ENCODE measurements at regions not wholly inside any gene's neighbourhood (a gene's known extent, or its start where the extent isn't known, plus 50 kb on each side); places are given as distances from the start of the nearest gene placed in this dataset.
"Not testable (repeated sequence)": the region's sequence is repeated elsewhere in the genome, so short reads cannot be mapped to it uniquely, and the experiment has no call there.

GRCh38 chr6:16018626-16019025 lies 110.3 kb upstream of the MYLIP start:
- no peaks in the 10 kb centered on the region for H3K36me3 Mint-ChIP-seq (ENCODE audit: insufficient read depth)
- H3K4me1 Mint-ChIP-seq (ENCODE audit: low read depth) = no peaks in the 10 kb centered on the region
- no peak overlapping the region for H3K4me3 Mint-ChIP-seq (ENCODE audit: low read depth)
- DNase-seq (ENCODE audit: low spot score, unreplicated experiment) = no peak
- H3K9me3 Mint-ChIP-seq (ENCODE audit: low read depth) = peaks cover 3% of the 10 kb centered on the region
- H3K27ac Mint-ChIP-seq = no peak overlapping the region
- TF ChIP-seq CTCF (IDR thresholded peaks at IDR 0.05; ENCODE audit: unreplicated experiment) = no peak
- H3K27me3 Mint-ChIP-seq = peaks cover under 1% of the 10 kb centered on the region

- not testable (repeated sequence) for H3K9me3 Mint-ChIP-seq (ENCODE audit: low read depth); H3K36me3 Mint-ChIP-seq (ENCODE audit: insufficient read depth); H3K27me3 Mint-ChIP-seq; H3K4me1 Mint-ChIP-seq (ENCODE audit: low read depth); DNase-seq (ENCODE audit: low spot score, unreplicated experiment); H3K4me3 Mint-ChIP-seq (ENCODE audit: low read depth); H3K27ac Mint-ChIP-seq
These were observed 114.6 kb upstream of the MYLIP start for GRCh38 chr6:16014325-16014724.

GRCh38 chr6:16007146-16007545 lies 121.7 kb upstream of the MYLIP start:
- no peak for DNase-seq (ENCODE audit: low spot score, unreplicated experiment)
- Mint-ChIP-seq H3K27ac (no peak overlapping the region), H3K4me1 (ENCODE audit: low read depth) (no peaks in the 10 kb centered on the region), H3K9me3 (ENCODE audit: low read depth) (no peaks in the 10 kb centered on the region), H3K4me3 (ENCODE audit: low read depth) (no peak overlapping the region), H3K27me3 (peaks cover 41% of the 10 kb centered on the region), H3K36me3 (ENCODE audit: insufficient read depth) (no peaks in the 10 kb centered on the region)
- TF ChIP-seq CTCF (IDR thresholded peaks at IDR 0.05; ENCODE audit: unreplicated experiment) = no peak

- no peak for DNase-seq (ENCODE audit: low spot score, unreplicated experiment)
- H3K27me3 Mint-ChIP-seq = peaks cover 41% of the 10 kb centered on the region
- no peak for TF ChIP-seq CTCF (IDR thresholded peaks at IDR 0.05; ENCODE audit: unreplicated experiment)
- H3K4me3 Mint-ChIP-seq (ENCODE audit: low read depth) = no peak overlapping the region
- no peaks in the 10 kb centered on the region for H3K36me3 Mint-ChIP-seq (ENCODE audit: insufficient read depth)
- H3K9me3 Mint-ChIP-seq (ENCODE audit: low read depth) = no peaks in the 10 kb centered on the region
- H3K27ac Mint-ChIP-seq = no peak overlapping the region
- no peaks in the 10 kb centered on the region for H3K4me1 Mint-ChIP-seq (ENCODE audit: low read depth)
These were observed 122.2 kb upstream of the MYLIP start for GRCh38 chr6:16006681-16007080.

GRCh38 chr6:16004934-16005679 lies 123.8 kb upstream of the MYLIP start:
- Mint-ChIP-seq H3K27ac (no peak overlapping the region), H3K36me3 (ENCODE audit: insufficient read depth) (no peaks in the 10 kb centered on the region), H3K4me3 (ENCODE audit: low read depth) (no peak overlapping the region), H3K4me1 (ENCODE audit: low read depth) (no peaks in the 10 kb centered on the region), H3K27me3 (peaks cover 49% of the 10 kb centered on the region), H3K9me3 (ENCODE audit: low read depth) (no peaks in the 10 kb centered on the region)
- no peak for TF ChIP-seq CTCF (IDR thresholded peaks at IDR 0.05; ENCODE audit: unreplicated experiment)
- DNase-seq (ENCODE audit: low spot score, unreplicated experiment) = no peak

- Mint-ChIP-seq H3K4me1 (ENCODE audit: low read depth) (peaks cover 4% of the 10 kb centered on the region), H3K4me3 (ENCODE audit: low read depth) (no peak overlapping the region), H3K27me3 (peaks cover 64% of the 10 kb centered on the region), H3K36me3 (ENCODE audit: insufficient read depth) (no peaks in the 10 kb centered on the region), H3K9me3 (ENCODE audit: low read depth) (no peaks in the 10 kb centered on the region), H3K27ac (no peak overlapping the region)
- DNase-seq (ENCODE audit: low spot score, unreplicated experiment) = no peak
- TF ChIP-seq CTCF (IDR thresholded peaks at IDR 0.05; ENCODE audit: unreplicated experiment) = no peak
These were observed 125.7 kb upstream of the MYLIP start for GRCh38 chr6:16003197-16003491.
